Vagina (tissue), 2 donors: ENCODE measurements at regions not wholly inside any gene's neighbourhood (a gene's known extent, or its start where the extent isn't known, plus 50 kb on each side); places are given as distances from the start of the nearest gene placed in this dataset.

Experiments used
- POLR2A ChIP-seq, 2 donors: fragments of 450-650 bp; IDR thresholded peaks; one replicate each; pipeline ENCODE4 v1.6.1; 2017; ENCODE audit warnings: antibody characterized with exemption in 2 of 2, mild to moderate bottlenecking in 2 of 2, moderate library complexity in 2 of 2
- POLR2AphosphoS5 ChIP-seq, 2 donors: sonication (generic); formaldehyde crosslinking; IDR thresholded peaks; one replicate each; pipeline ENCODE4 v1.9.0; 2017; ENCODE audit warnings: antibody characterized with exemption in 2 of 2, mild to moderate bottlenecking in 2 of 2, low read depth in 1 of 2; ENCODE audit not compliant: insufficient read depth in 1 of 2
- TF ChIP-seq, protein P1 (sequence below), 3 experiments: fragments of 450-650 bp in 2 of 3; fragments of 200-600 bp in 1 of 3; sonication (generic) in 1 of 3; IDR thresholded peaks; one replicate each; pipeline ENCODE4 v1.5.1; 2017 to 2019; ENCODE audit warnings: antibody characterized with exemption in 3 of 3, mild to moderate bottlenecking in 2 of 3, moderate library complexity in 2 of 3

DNA sequence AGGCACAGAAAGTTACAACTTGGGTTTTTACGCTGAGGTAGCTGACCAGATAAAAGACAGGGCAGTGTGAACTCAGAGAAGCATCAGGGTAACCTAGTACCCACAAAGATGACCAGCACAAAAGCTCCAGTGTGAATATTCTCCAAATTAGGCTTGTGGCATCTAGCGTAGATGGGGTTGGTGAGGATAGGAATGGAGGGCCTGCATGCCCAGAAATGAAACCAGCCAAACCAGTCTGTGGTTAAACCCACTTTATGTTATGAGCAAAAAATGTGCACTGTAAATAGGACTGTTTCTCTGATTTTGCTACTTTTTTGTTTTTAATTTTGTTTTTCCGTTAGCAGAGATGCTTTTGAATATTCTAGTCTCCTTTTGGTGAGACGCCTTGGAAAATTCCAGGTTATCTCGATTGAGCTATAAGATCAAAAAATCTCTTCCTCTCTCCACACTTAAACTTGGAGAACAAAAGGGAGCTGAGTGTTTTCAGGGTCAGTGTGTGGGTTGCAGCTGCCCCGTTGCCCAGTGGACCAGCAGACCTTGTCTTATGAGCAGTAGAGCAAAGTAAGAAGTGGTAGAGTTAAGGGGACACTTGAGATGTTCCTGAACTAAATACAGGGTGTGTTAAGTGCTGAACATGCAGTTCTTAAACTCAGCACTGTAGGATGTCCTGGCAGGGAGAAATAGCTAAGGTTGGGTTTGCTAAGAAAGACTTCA lies 132.9 kb downstream of the C3orf38 start:
- TF ChIP-seq, protein P1, sequence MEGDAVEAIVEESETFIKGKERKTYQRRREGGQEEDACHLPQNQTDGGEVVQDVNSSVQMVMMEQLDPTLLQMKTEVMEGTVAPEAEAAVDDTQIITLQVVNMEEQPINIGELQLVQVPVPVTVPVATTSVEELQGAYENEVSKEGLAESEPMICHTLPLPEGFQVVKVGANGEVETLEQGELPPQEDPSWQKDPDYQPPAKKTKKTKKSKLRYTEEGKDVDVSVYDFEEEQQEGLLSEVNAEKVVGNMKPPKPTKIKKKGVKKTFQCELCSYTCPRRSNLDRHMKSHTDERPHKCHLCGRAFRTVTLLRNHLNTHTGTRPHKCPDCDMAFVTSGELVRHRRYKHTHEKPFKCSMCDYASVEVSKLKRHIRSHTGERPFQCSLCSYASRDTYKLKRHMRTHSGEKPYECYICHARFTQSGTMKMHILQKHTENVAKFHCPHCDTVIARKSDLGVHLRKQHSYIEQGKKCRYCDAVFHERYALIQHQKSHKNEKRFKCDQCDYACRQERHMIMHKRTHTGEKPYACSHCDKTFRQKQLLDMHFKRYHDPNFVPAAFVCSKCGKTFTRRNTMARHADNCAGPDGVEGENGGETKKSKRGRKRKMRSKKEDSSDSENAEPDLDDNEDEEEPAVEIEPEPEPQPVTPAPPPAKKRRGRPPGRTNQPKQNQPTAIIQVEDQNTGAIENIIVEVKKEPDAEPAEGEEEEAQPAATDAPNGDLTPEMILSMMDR (IDR thresholded peaks at IDR 0.05) = no peak
- TF ChIP-seq POLR2AphosphoS5 (IDR thresholded peaks at IDR 0.05; ENCODE audit: insufficient read depth in 1 of 2, low read depth in 1 of 2) (no peak), POLR2A (IDR thresholded peaks at IDR 0.05) (no peak)
